ENCODE measurements at regions not wholly inside any gene's neighbourhood (a gene's known extent, or its start where the extent isn't known, plus 50 kb on each side); places are given as distances from the start of the nearest gene placed in this dataset.

DNA sequence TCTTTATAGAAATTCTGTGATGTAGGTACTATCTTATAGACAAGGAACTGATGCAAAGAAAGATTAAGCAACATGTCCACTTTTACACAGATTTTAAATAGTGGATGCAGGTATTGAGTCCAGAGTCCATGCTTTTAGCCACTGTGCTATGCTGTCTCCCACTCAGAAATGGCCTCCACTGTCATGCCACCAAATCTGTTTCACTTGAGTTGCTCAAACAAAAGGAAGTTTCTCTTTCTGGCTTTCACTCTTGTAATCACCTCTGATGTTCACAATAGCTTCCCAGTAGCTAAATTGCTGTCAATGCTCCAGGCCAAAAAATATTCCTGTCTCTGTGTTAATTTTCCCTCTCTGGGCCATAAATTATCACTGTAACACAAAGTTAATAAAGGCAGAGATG, 77.0 kb upstream of the RASA1 start:
- ATAC-seq (ENCODE audit: low read depth) (no peak), DNase-seq (no peak)
- Histone ChIP-seq H2BK15ac (ENCODE audit: low read depth, low read length) (no peak overlapping the region), H2BK20ac (ENCODE audit: low read depth, low read length) (no peak overlapping the region), H3K4me3 (ENCODE audit: insufficient read depth, low read depth, low read length) (no peak overlapping the region), H3K27me3 (ENCODE audit: control insufficient read depth, insufficient read depth, low read length) (no peaks in the 10 kb centered on the region), H3K9me1 (ENCODE audit: insufficient read depth, low read length) (peaks cover 3% of the 10 kb centered on the region; the same call in 1 of the 2 replicates), H4K91ac (ENCODE audit: insufficient read depth, low read depth, low read length) (no peak overlapping the region), H2BK5ac (ENCODE audit: low read depth, low read length, poor library complexity, severe bottlenecking) (no peak overlapping the region), H3K36me3 (ENCODE audit: control insufficient read depth, insufficient read depth, low read length) (no peaks in the 10 kb centered on the region), H3K4ac (ENCODE audit: low read depth, low read length) (no peak overlapping the region), H3K56ac (ENCODE audit: extremely low read depth, insufficient read depth, low read length) (no peak overlapping the region), H3K23ac (ENCODE audit: low read depth, low read length) (no peak overlapping the region), H3K14ac (replicated peaks; ENCODE audit: low read depth, low read length) (no peak overlapping the region), H3K9ac (ENCODE audit: low read depth, low read length) (no peak overlapping the region), H4K8ac (ENCODE audit: low read depth in 2 of 2, low read length in 2 of 2) (no peak overlapping the region), H3K4me1 (ENCODE audit: control insufficient read depth, insufficient read depth, low read length) (peaks cover 8% of the 10 kb centered on the region), H2AFZ (replicated peaks; ENCODE audit: low read length, poor library complexity) (no peak overlapping the region), H3K79me1 (ENCODE audit: low read depth in 1 of 2, low read length in 2 of 2) (no peaks in the 10 kb centered on the region), H3K18ac (ENCODE audit: low read depth, low read length) (no peak overlapping the region), H3K9me3 (ENCODE audit: control insufficient read depth, insufficient read depth, low read length) (no peaks in the 10 kb centered on the region), H3K4me2 (ENCODE audit: low read depth, low read length) (no peak overlapping the region), H2BK120ac (ENCODE audit: low read depth, low read length) (no peak overlapping the region), H4K5ac (ENCODE audit: low read depth, low read length) (no peak overlapping the region), H4K20me1 (ENCODE audit: insufficient read depth, low read length) (no peaks in the 10 kb centered on the region), H2AK5ac (ENCODE audit: low read depth, low read length) (no peak overlapping the region), H2AK9ac (replicated peaks; ENCODE audit: low read depth, low read length, poor library complexity) (no peak overlapping the region), H3K27ac (ENCODE audit: insufficient read depth, low read length) (no peak overlapping the region)
- intact Hi-C loops (cut with micrococcal nuclease) (loop anchor here (5.0 kb wide), 1 partner anchor 38 kb away; no protein-coding TSS in a partner anchor), in situ Hi-C loops (cut with MboI; ENCODE audit: low sequenced_read_pairs) (no loop called here), dilution Hi-C loops (cut with HindIII; ENCODE audit: low sequenced_read_pairs, unreplicated experiment) (no loop called here)
- TF ChIP-seq, protein P1, sequence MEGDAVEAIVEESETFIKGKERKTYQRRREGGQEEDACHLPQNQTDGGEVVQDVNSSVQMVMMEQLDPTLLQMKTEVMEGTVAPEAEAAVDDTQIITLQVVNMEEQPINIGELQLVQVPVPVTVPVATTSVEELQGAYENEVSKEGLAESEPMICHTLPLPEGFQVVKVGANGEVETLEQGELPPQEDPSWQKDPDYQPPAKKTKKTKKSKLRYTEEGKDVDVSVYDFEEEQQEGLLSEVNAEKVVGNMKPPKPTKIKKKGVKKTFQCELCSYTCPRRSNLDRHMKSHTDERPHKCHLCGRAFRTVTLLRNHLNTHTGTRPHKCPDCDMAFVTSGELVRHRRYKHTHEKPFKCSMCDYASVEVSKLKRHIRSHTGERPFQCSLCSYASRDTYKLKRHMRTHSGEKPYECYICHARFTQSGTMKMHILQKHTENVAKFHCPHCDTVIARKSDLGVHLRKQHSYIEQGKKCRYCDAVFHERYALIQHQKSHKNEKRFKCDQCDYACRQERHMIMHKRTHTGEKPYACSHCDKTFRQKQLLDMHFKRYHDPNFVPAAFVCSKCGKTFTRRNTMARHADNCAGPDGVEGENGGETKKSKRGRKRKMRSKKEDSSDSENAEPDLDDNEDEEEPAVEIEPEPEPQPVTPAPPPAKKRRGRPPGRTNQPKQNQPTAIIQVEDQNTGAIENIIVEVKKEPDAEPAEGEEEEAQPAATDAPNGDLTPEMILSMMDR (conservative IDR thresholded peaks at IDR 0.05; ENCODE audit: low read depth, low read length), result no peak
- no peak for TF ChIP-seq RFX5 (IDR thresholded peaks at IDR 0.05; ENCODE audit: low read depth, low read length)
- TF ChIP-seq MAZ (IDR thresholded peaks at IDR 0.05; ENCODE audit: borderline replicate concordance, low read depth, low read length), result no peak
- no peak for TF ChIP-seq MXI1 (IDR thresholded peaks at IDR 0.05; ENCODE audit: borderline replicate concordance, low read depth, low read length)
- no peak for TF ChIP-seq MAFK (IDR thresholded peaks at IDR 0.05; ENCODE audit: low read depth, low read length)
- TF ChIP-seq, protein P2, sequence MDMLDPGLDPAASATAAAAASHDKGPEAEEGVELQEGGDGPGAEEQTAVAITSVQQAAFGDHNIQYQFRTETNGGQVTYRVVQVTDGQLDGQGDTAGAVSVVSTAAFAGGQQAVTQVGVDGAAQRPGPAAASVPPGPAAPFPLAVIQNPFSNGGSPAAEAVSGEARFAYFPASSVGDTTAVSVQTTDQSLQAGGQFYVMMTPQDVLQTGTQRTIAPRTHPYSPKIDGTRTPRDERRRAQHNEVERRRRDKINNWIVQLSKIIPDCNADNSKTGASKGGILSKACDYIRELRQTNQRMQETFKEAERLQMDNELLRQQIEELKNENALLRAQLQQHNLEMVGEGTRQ (IDR thresholded peaks at IDR 0.05; ENCODE audit: low read depth, low read length), result no peak
- ChIA-PET CTCF (no interaction called here), POLR2A (ENCODE audit: unreplicated experiment) (no interaction called here)
- BruUV-seq (replicated peaks), result no TSS peak
